ENCODE measurements at regions not wholly inside any gene's neighbourhood (a gene's known extent, or its start where the extent isn't known, plus 50 kb on each side); places are given as distances from the start of the nearest gene placed in this dataset.

GRCh38 chr15:96960711-96961480 is 630.4 kb downstream of the NR2F2 start:
- Histone ChIP-seq H3K9me3 (replicated peaks) (no peaks in the 10 kb centered on the region), H3K36me3 (no peaks in the 10 kb centered on the region), H3K4me3 (no peak overlapping the region), H3K27me3 (ENCODE audit: low read depth) (peaks cover 17% of the 10 kb centered on the region), H3K27ac (replicated peaks) (no peak overlapping the region), H3K4me1 (no peaks in the 10 kb centered on the region)
- no peak for TF ChIP-seq CTCF (IDR thresholded peaks at IDR 0.05; ENCODE audit: borderline replicate concordance)
- DNase-seq: no peak
- intact Hi-C loops (cut with micrococcal nuclease): no loop called here

GRCh38 chr15:96966554-96966953 is 636.1 kb downstream of the NR2F2 start:
- Histone ChIP-seq H3K9me3 (replicated peaks) (no peaks in the 10 kb centered on the region), H3K4me3 (no peak overlapping the region), H3K27me3 (ENCODE audit: low read depth) (no peaks in the 10 kb centered on the region), H3K4me1 (no peaks in the 10 kb centered on the region), H3K36me3 (no peaks in the 10 kb centered on the region), H3K27ac (replicated peaks) (no peak overlapping the region)
- no peak for DNase-seq
- intact Hi-C loops (cut with micrococcal nuclease): no loop called here
- no peak for TF ChIP-seq CTCF (IDR thresholded peaks at IDR 0.05; ENCODE audit: borderline replicate concordance)

- Histone ChIP-seq H3K4me3 (no peak overlapping the region), H3K4me1 (no peaks in the 10 kb centered on the region), H3K27ac (replicated peaks) (no peak overlapping the region), H3K9me3 (replicated peaks) (no peaks in the 10 kb centered on the region), H3K36me3 (no peaks in the 10 kb centered on the region), H3K27me3 (ENCODE audit: low read depth) (no peaks in the 10 kb centered on the region)
- no peak for DNase-seq
- no peak for TF ChIP-seq CTCF (IDR thresholded peaks at IDR 0.05; ENCODE audit: borderline replicate concordance)
- intact Hi-C loops (cut with micrococcal nuclease): no loop called here
Measured at GRCh38 chr15:96969732-96970710, 639.5 kb downstream of the NR2F2 start.

GRCh38 chr15:96972201-96972600 is 641.7 kb downstream of the NR2F2 start:
- intact Hi-C loops (cut with micrococcal nuclease): no loop called here
- no peak for DNase-seq
- Histone ChIP-seq H3K27me3 (ENCODE audit: low read depth) (no peaks in the 10 kb centered on the region), H3K36me3 (no peaks in the 10 kb centered on the region), H3K4me3 (no peak overlapping the region), H3K9me3 (replicated peaks) (no peaks in the 10 kb centered on the region), H3K4me1 (no peaks in the 10 kb centered on the region), H3K27ac (replicated peaks) (no peak overlapping the region)
- TF ChIP-seq CTCF (IDR thresholded peaks at IDR 0.05; ENCODE audit: borderline replicate concordance): no peak

- no peak for TF ChIP-seq CTCF (IDR thresholded peaks at IDR 0.05; ENCODE audit: borderline replicate concordance)
- H3K4me1 ChIP-seq: no peaks in the 10 kb centered on the region
- intact Hi-C loops (cut with micrococcal nuclease): no loop called here
- H3K4me3 ChIP-seq: no peak overlapping the region
- no peaks in the 10 kb centered on the region for H3K9me3 ChIP-seq (replicated peaks)
- DNase-seq: no peak
- no peaks in the 10 kb centered on the region for H3K36me3 ChIP-seq
- no peak overlapping the region for H3K27ac ChIP-seq (replicated peaks)
- no peaks in the 10 kb centered on the region for H3K27me3 ChIP-seq (ENCODE audit: low read depth)
Measured at GRCh38 chr15:96974761-96975160, 644.3 kb downstream of the NR2F2 start.
